ENCODE measurements at regions not wholly inside any gene's neighbourhood (a gene's known extent, or its start where the extent isn't known, plus 50 kb on each side); places are given as distances from the start of the nearest gene placed in this dataset.

DNA sequence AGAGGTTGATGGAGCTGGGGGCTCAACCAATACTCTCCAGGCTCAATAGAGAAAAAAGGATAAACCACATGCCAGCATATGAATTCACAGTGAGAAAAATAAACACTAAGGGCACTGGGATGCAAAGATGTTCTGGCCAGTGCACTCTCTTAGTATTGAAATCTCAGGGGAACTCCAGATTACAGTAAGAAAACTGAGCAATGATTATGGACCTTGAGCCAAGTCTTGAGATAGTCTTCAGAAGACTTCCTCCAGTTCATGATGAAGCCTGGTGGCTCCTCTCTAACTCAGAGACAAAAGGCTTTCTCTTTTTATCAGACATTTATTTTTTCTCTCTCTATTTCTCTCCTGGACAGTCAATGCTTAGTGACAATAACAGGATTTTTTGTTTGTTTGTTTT is 139.8 kb upstream of the SPEF2 start:
- no peaks in the 10 kb centered on the region for H3K36me3 ChIP-seq (ENCODE audit: insufficient read depth, low read depth, low read length)
- no peak overlapping the region for H3K9ac ChIP-seq (ENCODE audit: low read depth, low read length)
- no peak overlapping the region for H3K4me3 ChIP-seq (ENCODE audit: low read length)
- H3K27me3 ChIP-seq (ENCODE audit: insufficient read depth, low read length): no peaks in the 10 kb centered on the region
- no peaks in the 10 kb centered on the region for H3K9me3 ChIP-seq (ENCODE audit: insufficient read depth, low read depth, low read length)
- H3K4me1 ChIP-seq (ENCODE audit: insufficient read depth, low read length): peaks cover 6% of the 10 kb centered on the region; the same call in 1 of the 2 replicates
- H3K27ac ChIP-seq (ENCODE audit: low read length): no peak overlapping the region

DNA sequence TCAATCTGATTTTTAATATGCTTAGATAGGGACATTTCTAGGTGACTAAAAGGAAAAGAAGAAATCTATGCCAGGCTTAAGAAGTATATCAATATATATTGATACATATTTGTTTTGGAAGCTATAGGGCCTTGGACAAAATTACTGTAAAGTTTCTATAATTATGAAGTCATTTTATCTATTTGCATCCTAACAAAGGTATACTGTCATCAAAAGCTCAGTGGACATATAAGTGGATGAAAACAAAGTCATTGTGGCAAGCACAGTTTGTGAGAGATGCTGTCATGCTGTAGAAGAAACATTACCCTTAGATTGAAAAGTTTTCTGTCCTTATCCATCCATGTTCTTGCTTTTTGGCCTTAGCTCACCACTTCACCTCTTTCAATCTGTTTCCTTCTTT is 140.3 kb upstream of the SPEF2 start:
- Histone ChIP-seq H3K9ac (ENCODE audit: low read depth, low read length) (no peak overlapping the region), H3K36me3 (ENCODE audit: insufficient read depth, low read depth, low read length) (no peaks in the 10 kb centered on the region), H3K4me3 (ENCODE audit: low read length) (no peak overlapping the region), H3K4me1 (ENCODE audit: insufficient read depth, low read length) (peaks cover 5% of the 10 kb centered on the region; the same call in 1 of the 2 replicates), H3K9me3 (ENCODE audit: insufficient read depth, low read depth, low read length) (no peaks in the 10 kb centered on the region), H3K27me3 (ENCODE audit: insufficient read depth, low read length) (no peaks in the 10 kb centered on the region), H3K27ac (ENCODE audit: low read length) (no peak overlapping the region)

DNA sequence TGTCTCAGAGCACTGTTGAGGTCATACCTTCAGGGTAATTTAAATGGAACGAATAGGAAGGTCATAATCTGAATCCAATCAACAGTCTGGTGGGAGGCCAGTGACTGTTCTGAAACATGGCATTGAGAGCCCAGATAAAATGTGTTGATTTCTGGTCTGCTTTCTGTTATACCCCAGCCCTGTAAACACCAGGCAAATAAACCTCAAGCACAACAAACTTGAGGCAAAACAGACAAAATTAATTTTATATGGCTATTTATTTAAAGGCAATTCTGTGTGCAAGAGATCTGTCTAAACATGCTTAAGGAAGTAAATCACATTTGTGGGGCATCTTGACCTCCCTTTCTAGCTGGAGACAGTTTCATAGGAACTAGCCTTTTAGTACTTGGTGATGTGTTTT is 140.9 kb upstream of the SPEF2 start:
- H3K27me3 ChIP-seq (ENCODE audit: insufficient read depth, low read length): no peaks in the 10 kb centered on the region
- no peaks in the 10 kb centered on the region for H3K4me1 ChIP-seq (ENCODE audit: insufficient read depth, low read length)
- no peak overlapping the region for H3K9ac ChIP-seq (ENCODE audit: low read depth, low read length)
- no peaks in the 10 kb centered on the region for H3K9me3 ChIP-seq (ENCODE audit: insufficient read depth, low read depth, low read length)
- no peaks in the 10 kb centered on the region for H3K36me3 ChIP-seq (ENCODE audit: insufficient read depth, low read depth, low read length)
- no peak overlapping the region for H3K27ac ChIP-seq (ENCODE audit: low read length)
- H3K4me3 ChIP-seq (ENCODE audit: low read length): no peak overlapping the region

DNA sequence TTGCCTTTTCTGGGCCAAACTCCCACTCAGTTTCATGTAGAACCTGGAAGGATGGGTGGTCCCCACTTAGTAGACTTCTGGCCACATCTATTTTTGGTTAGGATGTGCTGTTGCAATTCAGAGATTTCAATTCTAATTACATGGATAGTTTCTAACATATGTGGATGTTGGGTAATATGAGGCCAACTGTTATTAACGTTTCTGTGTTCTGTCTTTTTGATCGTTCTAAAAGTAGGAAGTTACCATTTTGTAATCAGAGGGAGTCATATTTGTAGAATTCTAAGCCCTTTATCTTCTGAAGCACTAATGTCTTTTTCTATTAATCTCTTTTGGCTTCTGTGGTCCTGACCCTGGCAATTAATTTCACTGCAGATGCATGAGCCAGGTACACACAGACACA is 141.6 kb upstream of the SPEF2 start:
- Histone ChIP-seq H3K4me3 (ENCODE audit: low read length) (no peak overlapping the region), H3K27ac (ENCODE audit: low read length) (no peak overlapping the region), H3K27me3 (ENCODE audit: insufficient read depth, low read length) (no peaks in the 10 kb centered on the region), H3K36me3 (ENCODE audit: insufficient read depth, low read depth, low read length) (no peaks in the 10 kb centered on the region), H3K9me3 (ENCODE audit: insufficient read depth, low read depth, low read length) (no peaks in the 10 kb centered on the region), H3K9ac (ENCODE audit: low read depth, low read length) (no peak overlapping the region), H3K4me1 (ENCODE audit: insufficient read depth, low read length) (no peaks in the 10 kb centered on the region)

DNA sequence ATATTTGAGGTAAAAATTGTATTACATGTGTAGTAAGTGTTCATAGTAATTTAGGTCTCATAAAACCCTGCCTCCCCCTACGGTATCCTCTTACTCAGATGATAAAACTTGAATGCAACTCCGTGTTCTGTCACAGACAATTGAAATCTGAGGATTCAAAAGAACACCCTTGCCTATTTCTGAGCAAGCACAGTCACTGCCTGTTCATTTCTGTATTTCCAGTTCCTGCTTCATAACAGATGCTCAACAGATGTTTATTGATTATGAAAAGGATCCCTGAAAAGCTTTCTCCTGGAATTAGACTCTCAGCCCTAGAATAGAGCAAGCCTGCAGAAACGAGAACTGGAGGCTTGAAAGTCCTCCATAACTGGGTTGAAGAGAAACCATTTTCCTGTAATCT is 144.1 kb upstream of the SPEF2 start:
- Histone ChIP-seq H3K9ac (ENCODE audit: low read depth, low read length) (no peak overlapping the region), H3K27me3 (ENCODE audit: insufficient read depth, low read length) (no peaks in the 10 kb centered on the region), H3K4me3 (ENCODE audit: low read length) (no peak overlapping the region), H3K27ac (ENCODE audit: low read length) (no peak overlapping the region), H3K9me3 (ENCODE audit: insufficient read depth, low read depth, low read length) (no peaks in the 10 kb centered on the region), H3K36me3 (ENCODE audit: insufficient read depth, low read depth, low read length) (no peaks in the 10 kb centered on the region), H3K4me1 (ENCODE audit: insufficient read depth, low read length) (no peaks in the 10 kb centered on the region)

DNA sequence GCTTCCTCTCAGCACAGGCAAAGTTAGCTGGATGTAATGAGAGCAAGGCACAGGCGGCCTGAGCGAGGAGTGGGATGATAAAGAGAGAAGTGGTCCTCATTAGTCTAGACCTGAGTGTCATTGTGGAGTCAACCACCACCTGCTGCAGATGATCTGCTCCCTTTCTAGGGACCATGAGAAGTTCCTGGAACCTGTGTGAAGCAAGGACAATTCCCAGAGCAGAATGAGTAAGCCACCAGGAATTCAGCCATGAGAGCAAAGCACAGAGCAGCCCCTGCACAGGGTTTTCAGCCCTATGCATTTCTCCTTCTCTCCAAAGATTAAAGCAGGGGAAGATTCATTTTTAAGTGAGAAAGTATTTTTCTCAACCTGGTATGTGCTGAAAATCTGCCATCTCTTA is 146.8 kb upstream of the SPEF2 start:
- no peak overlapping the region for H3K4me3 ChIP-seq (ENCODE audit: low read length)
- H3K27ac ChIP-seq (ENCODE audit: low read length): no peak overlapping the region
- no peak overlapping the region for H3K9ac ChIP-seq (ENCODE audit: low read depth, low read length)
- H3K27me3 ChIP-seq (ENCODE audit: insufficient read depth, low read length): no peaks in the 10 kb centered on the region
- H3K4me1 ChIP-seq (ENCODE audit: insufficient read depth, low read length): no peaks in the 10 kb centered on the region
- H3K36me3 ChIP-seq (ENCODE audit: insufficient read depth, low read depth, low read length): no peaks in the 10 kb centered on the region
- H3K9me3 ChIP-seq (ENCODE audit: insufficient read depth, low read depth, low read length): no peaks in the 10 kb centered on the region

DNA sequence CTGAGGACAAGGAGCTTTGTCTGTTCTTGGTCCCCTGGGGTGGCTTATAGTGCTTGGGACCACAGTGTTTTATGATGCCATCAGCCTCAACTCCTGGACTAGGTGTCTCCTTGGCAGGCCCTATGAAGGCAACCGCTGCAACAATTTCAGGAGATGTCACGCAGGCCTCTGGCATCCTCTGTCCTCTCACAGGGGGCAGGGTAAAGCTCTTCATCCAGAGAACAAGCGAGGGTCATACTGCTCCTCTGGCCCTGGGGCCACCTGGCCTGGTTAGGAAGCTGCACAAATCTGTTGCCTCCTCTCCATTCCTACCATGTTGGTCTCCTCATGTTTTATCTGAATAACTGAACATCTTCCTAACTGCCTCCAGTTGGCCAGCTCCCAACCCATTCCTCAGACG is 148.9 kb upstream of the SPEF2 start:
- Histone ChIP-seq H3K27ac (ENCODE audit: low read length) (no peak overlapping the region), H3K9me3 (ENCODE audit: insufficient read depth, low read depth, low read length) (no peaks in the 10 kb centered on the region), H3K9ac (ENCODE audit: low read depth, low read length) (no peak overlapping the region), H3K36me3 (ENCODE audit: insufficient read depth, low read depth, low read length) (no peaks in the 10 kb centered on the region), H3K4me3 (ENCODE audit: low read length) (no peak overlapping the region), H3K4me1 (ENCODE audit: insufficient read depth, low read length) (no peaks in the 10 kb centered on the region), H3K27me3 (ENCODE audit: insufficient read depth, low read length) (no peaks in the 10 kb centered on the region)

DNA sequence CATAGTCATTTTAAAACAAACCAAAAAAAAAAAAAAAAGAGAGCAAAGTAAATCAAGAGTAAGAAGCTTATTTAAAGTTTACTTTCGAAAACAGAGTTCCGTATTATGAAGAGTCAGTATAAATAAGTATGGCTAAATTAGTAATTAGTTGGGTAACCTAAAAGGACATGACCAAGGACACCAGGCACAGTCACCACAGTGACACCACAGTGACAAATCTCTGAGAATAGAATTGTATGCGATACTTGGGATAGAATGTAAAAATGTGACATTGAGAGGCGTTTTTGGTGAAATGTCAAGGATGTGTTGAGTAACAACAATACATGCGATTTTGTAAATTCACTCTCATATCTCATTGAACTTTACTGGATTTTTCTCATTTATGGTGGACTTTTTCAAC is 150.9 kb upstream of the SPEF2 start:
- Histone ChIP-seq H3K27ac (ENCODE audit: low read length) (no peak overlapping the region), H3K4me1 (ENCODE audit: insufficient read depth, low read length) (no peaks in the 10 kb centered on the region), H3K27me3 (ENCODE audit: insufficient read depth, low read length) (no peaks in the 10 kb centered on the region), H3K9me3 (ENCODE audit: insufficient read depth, low read depth, low read length) (no peaks in the 10 kb centered on the region), H3K4me3 (ENCODE audit: low read length) (no peak overlapping the region), H3K9ac (ENCODE audit: low read depth, low read length) (no peak overlapping the region), H3K36me3 (ENCODE audit: insufficient read depth, low read depth, low read length) (no peaks in the 10 kb centered on the region)

DNA sequence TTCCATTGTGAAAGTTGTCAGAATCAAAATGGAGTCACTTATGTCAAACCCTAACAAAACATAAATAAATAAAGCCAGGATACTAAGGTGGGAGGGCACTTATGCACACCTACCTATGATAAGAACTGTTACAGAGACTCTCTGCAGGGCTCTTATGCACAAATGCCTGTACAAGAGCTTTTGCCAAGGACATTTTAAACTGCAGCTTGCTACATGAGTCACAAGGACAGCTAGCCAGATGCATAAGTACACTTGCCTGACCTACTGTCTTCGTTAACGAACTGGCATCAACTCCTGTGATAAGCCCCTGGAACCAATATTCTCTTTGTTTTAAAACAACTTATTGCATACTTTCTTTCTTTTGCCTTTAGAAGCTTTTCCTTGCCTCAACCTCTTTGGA is 152.9 kb upstream of the SPEF2 start:
- Histone ChIP-seq H3K9me3 (ENCODE audit: insufficient read depth, low read depth, low read length) (no peaks in the 10 kb centered on the region), H3K4me1 (ENCODE audit: insufficient read depth, low read length) (no peaks in the 10 kb centered on the region), H3K9ac (ENCODE audit: low read depth, low read length) (no peak overlapping the region), H3K27ac (ENCODE audit: low read length) (no peak overlapping the region), H3K27me3 (ENCODE audit: insufficient read depth, low read length) (no peaks in the 10 kb centered on the region), H3K36me3 (ENCODE audit: insufficient read depth, low read depth, low read length) (no peaks in the 10 kb centered on the region), H3K4me3 (ENCODE audit: low read length) (no peak overlapping the region)

DNA sequence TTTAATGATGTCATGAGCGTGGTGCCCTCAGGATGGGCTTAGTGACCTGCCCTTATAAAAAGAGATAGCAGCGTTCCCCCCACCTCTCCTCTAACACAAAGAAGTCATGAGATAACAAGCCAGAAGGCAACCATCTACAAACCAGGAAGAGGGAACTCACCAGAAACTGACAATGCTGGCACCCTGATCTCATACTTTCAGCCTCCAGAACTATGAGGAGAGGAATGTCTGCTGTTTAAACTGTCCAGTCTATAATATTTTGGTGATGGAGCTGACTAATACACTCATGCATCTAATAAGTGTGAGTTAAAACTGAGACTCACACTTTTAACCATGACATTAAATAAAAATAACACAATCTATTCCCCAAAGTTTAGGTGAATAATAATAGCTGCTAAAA is 156.1 kb upstream of the SPEF2 start:
- Histone ChIP-seq H3K27me3 (ENCODE audit: insufficient read depth, low read length) (no peaks in the 10 kb centered on the region), H3K4me1 (ENCODE audit: insufficient read depth, low read length) (no peaks in the 10 kb centered on the region), H3K36me3 (ENCODE audit: insufficient read depth, low read depth, low read length) (no peaks in the 10 kb centered on the region), H3K9ac (ENCODE audit: low read depth, low read length) (no peak overlapping the region), H3K9me3 (ENCODE audit: insufficient read depth, low read depth, low read length) (no peaks in the 10 kb centered on the region; the same call in 1 of the 2 replicates), H3K27ac (ENCODE audit: low read length) (no peak overlapping the region), H3K4me3 (ENCODE audit: low read length) (no peak overlapping the region)

DNA sequence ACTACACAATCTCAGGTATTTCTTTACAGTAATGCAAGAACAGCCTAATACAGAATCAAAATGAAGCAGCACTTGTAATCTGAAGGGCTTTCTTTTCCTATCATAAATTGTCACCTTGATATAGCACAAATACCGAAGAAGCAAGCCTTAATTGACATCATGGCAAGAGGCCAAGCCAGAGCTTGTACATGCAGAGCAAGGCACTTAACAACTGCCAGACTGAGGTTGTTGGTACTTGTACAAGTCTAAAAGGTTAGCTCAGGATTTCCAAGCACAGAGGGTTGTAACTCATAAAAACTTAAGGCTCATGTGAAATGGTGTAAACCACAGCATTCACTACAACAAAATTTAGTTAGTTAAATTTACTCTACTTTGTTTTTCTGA is 158.8 kb upstream of the SPEF2 start:
- no peaks in the 10 kb centered on the region for H3K4me1 ChIP-seq (ENCODE audit: insufficient read depth, low read length)
- no peak overlapping the region for H3K27ac ChIP-seq (ENCODE audit: low read length)
- no peaks in the 10 kb centered on the region for H3K27me3 ChIP-seq (ENCODE audit: insufficient read depth, low read length)
- H3K4me3 ChIP-seq (ENCODE audit: low read length): no peak overlapping the region
- no peaks in the 10 kb centered on the region for H3K36me3 ChIP-seq (ENCODE audit: insufficient read depth, low read depth, low read length)
- no peak overlapping the region for H3K9ac ChIP-seq (ENCODE audit: low read depth, low read length)
- H3K9me3 ChIP-seq (ENCODE audit: insufficient read depth, low read depth, low read length): no peaks in the 10 kb centered on the region; the same call in 1 of the 2 replicates

DNA sequence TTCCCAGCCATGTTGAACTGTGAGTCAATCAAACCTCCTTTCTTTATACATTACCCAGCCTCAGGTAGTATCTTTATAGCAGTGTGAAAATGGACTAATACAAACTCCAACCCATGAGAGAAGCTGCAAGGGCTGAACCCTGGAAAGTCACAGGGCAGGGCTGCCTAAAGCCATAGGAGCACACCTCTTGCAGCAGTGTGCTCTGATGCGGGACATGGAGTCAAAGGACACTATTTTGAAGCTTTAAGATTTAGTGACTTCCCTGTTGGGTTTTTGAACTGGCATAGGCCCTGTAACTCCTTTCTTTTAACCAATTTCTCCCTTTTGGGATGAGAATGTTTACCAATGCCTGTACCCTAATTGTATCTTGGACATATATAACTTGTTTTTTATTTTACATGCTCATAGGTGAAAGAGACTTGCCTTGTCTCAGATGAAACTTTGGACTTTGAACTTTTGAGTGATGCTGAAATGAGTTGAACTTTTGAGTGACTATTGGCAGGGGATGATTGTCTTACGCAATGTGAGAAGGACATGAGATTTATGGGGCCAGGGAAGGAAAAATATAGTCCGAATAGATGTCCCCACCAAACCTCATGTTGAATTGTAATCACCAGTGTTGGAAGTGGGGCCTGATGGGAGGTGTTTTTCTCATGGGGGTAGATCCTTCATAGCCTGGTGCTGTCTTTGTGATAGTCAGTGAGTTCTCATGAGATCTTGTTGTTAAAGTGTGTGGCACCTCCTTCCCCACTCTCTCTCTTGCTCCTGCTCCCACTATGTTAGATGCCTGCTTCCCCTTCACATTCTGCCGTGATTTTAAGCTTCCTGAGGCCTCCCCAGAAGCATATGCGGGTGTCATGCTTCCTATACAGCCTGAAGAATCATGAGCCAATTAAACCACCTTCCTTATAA is 159.5 kb upstream of the SPEF2 start:
- no peak overlapping the region for H3K27ac ChIP-seq (ENCODE audit: low read length)
- H3K36me3 ChIP-seq (ENCODE audit: insufficient read depth, low read depth, low read length): no peaks in the 10 kb centered on the region
- no peaks in the 10 kb centered on the region for H3K27me3 ChIP-seq (ENCODE audit: insufficient read depth, low read length)
- H3K9ac ChIP-seq (ENCODE audit: low read depth, low read length): no peak overlapping the region
- no peak overlapping the region for H3K4me3 ChIP-seq (ENCODE audit: low read length)
- no peaks in the 10 kb centered on the region for H3K4me1 ChIP-seq (ENCODE audit: insufficient read depth, low read length)
- no peaks in the 10 kb centered on the region; the same call in 1 of the 2 replicates for H3K9me3 ChIP-seq (ENCODE audit: insufficient read depth, low read depth, low read length)

Measured in iPS-20b (cell line).